Activated CD4-positive, alpha-beta T cell treated with anti-CD3 and anti-CD28 coated beads for 24 hours (primary cell): ENCODE measurements at regions not wholly inside any gene's neighbourhood (a gene's known extent, or its start where the extent isn't known, plus 50 kb on each side); places are given as distances from the start of the nearest gene placed in this dataset.

Experiments used
- DNase-seq, 2 donors: peaks; one replicate each; pipeline ENCODE4 v3.0.0-alpha.2; 2020; ENCODE audit warnings: low read depth in 2 of 2

GRCh38 chr6:91653895-91654294 is 1067.0 kb upstream of the MAP3K7 start:
- DNase-seq: no peak

DNA sequence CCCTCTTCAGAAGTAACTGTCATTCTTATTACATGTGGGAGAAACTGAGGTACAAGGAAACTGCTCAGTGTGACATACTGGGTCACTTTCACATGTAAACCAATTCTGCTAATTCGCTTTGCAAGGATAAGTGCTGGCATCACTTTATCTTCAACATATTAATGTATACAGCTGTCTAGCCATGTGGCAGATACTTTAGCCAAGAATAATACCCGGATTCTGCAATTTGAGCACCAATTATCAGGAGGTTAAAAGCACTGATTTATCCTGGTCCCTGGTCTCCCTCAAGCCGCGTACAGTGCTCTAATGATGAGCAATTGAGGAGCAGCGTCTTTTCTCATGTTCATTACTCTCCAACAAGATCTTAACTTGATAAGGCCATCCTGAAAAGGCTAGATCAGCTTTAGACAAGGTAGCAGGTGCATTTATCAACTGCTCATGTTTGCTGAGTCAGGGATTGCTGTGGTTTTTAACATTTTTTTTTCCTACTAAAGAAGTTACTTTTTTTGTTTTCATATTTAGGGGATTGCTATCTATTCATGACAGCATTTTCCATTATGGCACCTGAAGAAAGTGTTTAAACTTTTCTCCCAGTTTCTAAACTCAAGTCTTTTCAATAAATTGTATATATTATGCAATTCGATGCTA is 1066.3 kb upstream of the MAP3K7 start:
- no peak for DNase-seq

- DNase-seq: no peak
Observed at GRCh38 chr6:91646649-91647048, 1059.8 kb upstream of the MAP3K7 start.

DNA sequence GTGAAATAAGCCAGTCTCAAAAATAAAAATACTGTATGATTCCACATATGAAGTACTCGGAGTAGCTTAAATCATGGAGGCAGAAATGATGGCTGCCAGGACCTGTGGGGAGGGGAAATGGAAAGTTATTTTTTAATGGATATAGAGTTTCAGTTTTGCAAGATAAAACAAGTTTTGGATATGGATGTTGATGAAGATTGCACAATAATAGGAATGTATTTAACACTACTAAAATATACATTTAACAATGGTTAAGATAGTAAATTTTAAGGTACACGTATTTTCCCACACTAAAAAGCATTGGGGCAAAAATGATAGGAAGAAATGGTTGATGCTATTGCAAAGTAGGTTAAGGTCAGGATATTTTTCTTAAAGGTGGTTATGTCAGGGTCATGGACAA is 1058.9 kb upstream of the MAP3K7 start:
- no peak for DNase-seq

DNA sequence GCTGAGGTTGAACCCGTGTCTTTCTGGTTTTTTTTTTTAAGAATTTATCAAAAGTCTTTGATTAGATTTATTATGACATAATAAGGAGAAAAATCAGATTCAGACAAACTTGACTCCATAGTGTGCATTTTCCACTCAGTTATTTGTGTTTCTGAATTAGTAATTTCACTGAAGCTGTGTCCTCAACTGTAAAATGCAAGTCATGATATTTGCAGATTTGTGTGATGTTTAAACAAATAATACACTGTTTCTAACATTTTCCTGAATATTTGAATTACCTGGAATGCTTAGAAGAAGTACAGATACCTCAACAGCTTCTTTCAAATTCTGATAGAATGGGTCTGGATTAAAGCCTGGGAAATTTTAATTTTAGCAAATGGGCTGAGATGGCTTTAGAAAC is 1050.3 kb upstream of the MAP3K7 start:
- DNase-seq: no peak

GRCh38 chr6:91634791-91635190 is 1047.9 kb upstream of the MAP3K7 start:
- DNase-seq: no peak

DNA sequence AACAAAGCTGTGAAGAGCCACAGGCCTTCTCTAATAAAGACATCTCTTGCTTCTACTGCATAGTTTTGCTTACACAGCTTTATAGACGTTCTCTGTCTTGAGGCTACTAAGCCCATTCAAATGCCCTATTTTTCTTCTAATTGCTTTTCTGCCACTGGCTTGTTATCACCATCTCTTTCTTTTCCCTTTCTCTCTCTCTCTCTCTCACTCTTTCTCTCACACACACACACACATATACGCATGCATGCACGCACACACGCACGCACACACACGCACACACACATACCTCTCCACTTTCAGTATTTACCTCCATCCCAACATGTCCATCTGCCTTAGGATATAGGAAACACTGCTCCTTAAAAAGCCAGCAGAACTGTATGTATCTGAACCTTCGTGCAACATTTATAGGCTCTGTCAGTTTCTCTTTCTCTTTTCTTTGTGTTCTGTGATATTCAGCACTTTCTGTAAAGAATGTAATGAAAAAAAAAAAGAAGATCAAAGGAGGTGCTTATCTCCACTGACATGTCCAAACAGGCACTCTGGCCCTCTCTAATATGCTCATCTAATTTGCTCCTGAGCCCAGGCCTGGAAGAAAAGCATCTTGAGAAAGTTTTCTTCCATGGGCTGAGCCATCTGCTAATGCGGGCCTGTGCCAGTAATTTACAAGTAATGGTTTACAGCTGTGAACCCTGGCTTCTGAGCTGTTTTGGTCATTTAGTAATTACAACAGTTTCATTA is 1046.7 kb upstream of the MAP3K7 start:
- DNase-seq: no peak

DNA sequence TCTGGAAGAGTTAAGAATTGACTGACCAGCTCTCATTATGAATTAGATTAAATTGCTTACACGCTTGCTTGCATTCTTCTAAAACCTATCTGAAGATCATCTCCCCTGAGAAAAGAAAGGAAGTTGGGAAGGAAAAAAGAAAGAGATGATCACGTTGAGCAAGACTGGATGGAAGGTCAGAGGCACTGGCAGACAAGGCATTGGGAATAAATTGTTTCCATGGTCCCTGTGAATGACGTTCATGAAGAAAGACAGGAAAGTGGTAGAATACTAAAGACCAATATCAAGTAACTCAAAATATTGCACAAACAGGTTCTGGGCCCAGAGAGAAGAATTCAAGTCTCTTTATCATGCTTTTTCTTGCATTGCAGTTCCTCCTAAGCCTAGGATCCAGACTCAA is 1045.4 kb upstream of the MAP3K7 start:
- DNase-seq: no peak

- no peak for DNase-seq
Observed at GRCh38 chr6:91631227-91631626, 1044.4 kb upstream of the MAP3K7 start.

- no peak for DNase-seq
Observed at GRCh38 chr6:91626911-91627310, 1040.0 kb upstream of the MAP3K7 start.

DNA sequence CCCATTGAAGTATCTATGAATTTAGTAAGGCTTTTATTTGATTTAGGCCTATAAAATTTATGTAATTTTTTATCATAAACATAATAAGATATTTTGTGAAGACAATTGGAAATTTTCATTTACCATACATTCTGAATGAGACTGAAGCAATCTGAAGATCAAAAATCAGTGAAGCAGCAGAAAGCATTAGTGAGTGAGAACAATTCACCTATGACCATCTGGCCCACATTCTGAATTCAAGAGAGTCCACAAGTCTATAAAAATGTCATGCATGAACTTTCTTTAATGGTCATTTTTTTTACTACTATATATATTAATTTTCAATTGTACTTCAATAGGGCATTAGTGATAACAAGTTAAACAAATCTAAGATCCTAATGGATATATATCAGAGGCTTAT is 1026.6 kb upstream of the MAP3K7 start:
- DNase-seq: no peak

DNA sequence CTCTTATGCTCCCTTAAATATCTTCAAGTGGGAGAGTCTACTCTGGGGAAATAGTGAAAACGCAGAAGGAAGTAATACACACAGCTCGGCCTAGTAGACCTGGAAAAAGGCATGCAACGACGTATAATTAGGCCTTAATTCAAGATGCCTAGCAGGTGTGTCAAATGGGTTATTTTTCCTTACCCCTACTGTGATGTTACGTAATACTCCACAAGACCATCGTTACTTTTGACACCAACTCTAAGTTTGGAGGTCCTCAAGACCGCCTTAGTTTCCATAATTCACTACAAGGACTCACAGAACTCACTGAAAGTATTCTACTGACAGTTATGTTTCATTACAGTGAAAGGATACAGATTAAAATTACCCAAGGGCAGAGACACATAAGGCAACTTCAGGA is 1024.3 kb upstream of the MAP3K7 start:
- DNase-seq: no peak

GRCh38 chr6:91608428-91608827 is 1021.6 kb upstream of the MAP3K7 start:
- no peak for DNase-seq

GRCh38 chr6:91606148-91606901 is 1019.5 kb upstream of the MAP3K7 start:
- no peak for DNase-seq

- DNase-seq: no peak
Observed at GRCh38 chr6:91600561-91600960, 1013.7 kb upstream of the MAP3K7 start.

DNA sequence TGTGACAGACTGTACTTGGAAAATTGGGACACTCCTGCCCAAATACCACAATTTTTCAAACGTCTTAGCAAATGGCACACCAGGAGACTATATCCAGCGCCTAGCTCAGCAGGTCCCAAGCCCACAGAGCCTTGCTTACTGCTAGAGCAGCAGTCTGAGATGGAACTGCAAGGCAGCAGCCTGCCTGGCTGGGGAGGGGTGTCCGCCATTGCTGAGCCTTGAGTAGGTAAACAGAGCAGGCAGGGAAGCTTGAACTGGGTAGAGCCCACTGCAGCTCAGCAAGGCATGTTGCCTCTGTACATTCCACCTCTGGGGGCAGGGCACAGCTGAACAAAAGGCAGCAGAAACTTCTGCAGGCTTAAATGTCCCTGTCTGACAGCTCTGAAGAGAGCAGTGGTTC is 1003.3 kb upstream of the MAP3K7 start:
- no peak for DNase-seq

DNA sequence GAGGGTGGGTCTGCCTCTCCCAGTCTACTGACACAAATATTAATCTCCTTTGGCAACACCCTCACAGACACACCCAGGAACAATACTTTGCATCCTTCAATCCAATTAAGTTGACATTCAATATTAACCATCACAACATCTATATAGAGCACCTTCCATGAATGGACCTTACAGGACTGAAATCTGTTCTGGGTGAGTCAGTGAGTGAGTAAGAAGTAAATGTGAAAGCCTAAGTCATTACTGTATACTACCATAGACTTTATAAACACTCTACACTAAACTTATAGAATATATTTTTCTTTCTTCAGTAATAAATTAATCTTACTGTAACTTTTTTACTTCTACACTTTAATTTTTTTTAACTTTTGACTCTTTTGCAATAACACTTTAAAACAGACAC is 993.8 kb upstream of the MAP3K7 start:
- no peak for DNase-seq

- no peak for DNase-seq
Observed at GRCh38 chr6:91575032-91575431, 988.2 kb upstream of the MAP3K7 start.

GRCh38 chr6:91573826-91574416 is 987.0 kb upstream of the MAP3K7 start:
- no peak for DNase-seq

DNA sequence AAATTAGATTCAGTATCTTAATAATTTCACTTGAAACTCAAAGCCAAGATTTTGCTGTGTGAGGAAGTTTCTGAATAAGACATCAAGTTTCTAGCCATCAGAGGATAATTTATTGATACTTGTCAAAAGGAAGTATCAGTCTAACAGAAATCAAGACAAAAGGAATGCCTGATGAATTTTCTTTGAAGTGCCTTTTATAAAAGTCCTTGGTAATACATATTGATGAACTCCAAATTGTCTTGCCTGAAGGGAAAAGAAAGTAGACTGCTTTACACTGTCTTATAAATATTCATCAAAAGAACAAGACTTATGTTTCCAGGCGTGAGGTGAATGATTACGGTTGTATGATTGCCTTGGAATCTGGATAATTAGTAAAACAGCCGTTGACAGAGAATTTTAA is 986.0 kb upstream of the MAP3K7 start:
- no peak for DNase-seq

DNA sequence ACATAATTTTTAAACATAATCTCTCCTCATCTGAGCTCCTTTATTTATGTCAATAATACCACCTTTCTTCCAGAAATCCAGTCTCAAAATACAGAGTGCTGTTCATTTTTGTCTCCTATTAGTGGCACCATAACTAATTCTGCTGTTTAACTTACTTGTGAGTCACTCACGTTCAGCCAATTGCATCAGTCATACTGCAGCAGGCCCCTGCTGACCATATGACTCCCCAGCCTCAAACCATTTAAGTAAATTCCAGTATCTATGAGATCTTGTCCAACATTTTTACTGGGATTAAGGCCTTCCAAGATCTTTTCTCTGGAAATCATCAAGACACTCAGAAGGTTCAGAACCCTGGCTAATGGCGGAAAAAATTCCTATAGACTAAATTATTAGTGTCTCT is 982.2 kb upstream of the MAP3K7 start:
- DNase-seq: no peak

GRCh38 chr6:91566467-91566866 is 979.6 kb upstream of the MAP3K7 start:
- no peak for DNase-seq

GRCh38 chr6:91565207-91565606 is 978.3 kb upstream of the MAP3K7 start:
- no peak for DNase-seq
